ENCODE measurements at regions not wholly inside any gene's neighbourhood (a gene's known extent, or its start where the extent isn't known, plus 50 kb on each side); places are given as distances from the start of the nearest gene placed in this dataset.
A peak's percentile ranks its signal among the peaks of the same experiment; 100 is the strongest.
"Not testable (repeated sequence)": the region's sequence is repeated elsewhere in the genome, so short reads cannot be mapped to it uniquely, and the experiment has no call there.

GRCh38 chr21:35309316-35309715 lies 260.2 kb upstream of the RUNX1 start:
- DNase-seq (ENCODE audit: low read depth): no peak

GRCh38 chr21:35303085-35303484 lies 254.0 kb upstream of the RUNX1 start:
- peak; percentile 66 for DNase-seq (ENCODE audit: low read depth)

GRCh38 chr21:35298757-35299156 lies 249.7 kb upstream of the RUNX1 start:
- DNase-seq (ENCODE audit: low read depth): no peak

GRCh38 chr21:35297665-35298064 lies 248.6 kb upstream of the RUNX1 start:
- no peak for DNase-seq (ENCODE audit: low read depth)

- no peak for DNase-seq (ENCODE audit: low read depth)
Observed at GRCh38 chr21:35294231-35294898, 245.3 kb upstream of the RUNX1 start.

- DNase-seq (ENCODE audit: low read depth): no peak
Observed at GRCh38 chr21:35291973-35292627, 243.0 kb upstream of the RUNX1 start.

- DNase-seq (ENCODE audit: low read depth): no peak
Observed at GRCh38 chr21:35291034-35291433, 241.9 kb upstream of the RUNX1 start.

- DNase-seq (ENCODE audit: low read depth): no peak
Observed at GRCh38 chr21:35288238-35288637, 239.1 kb upstream of the RUNX1 start.

GRCh38 chr21:35284199-35284598 lies 235.1 kb upstream of the RUNX1 start:
- DNase-seq (ENCODE audit: low read depth): no peak

GRCh38 chr21:35282944-35283343 lies 233.8 kb upstream of the RUNX1 start:
- no peak for DNase-seq (ENCODE audit: low read depth)

GRCh38 chr21:35281956-35282355 lies 232.9 kb upstream of the RUNX1 start:
- DNase-seq (ENCODE audit: low read depth): no peak

GRCh38 chr21:35280231-35280630 lies 231.1 kb upstream of the RUNX1 start:
- DNase-seq (ENCODE audit: low read depth): no peak

GRCh38 chr21:35275776-35276175 lies 226.7 kb upstream of the RUNX1 start:
- DNase-seq (ENCODE audit: low read depth): no peak

- DNase-seq (ENCODE audit: low read depth): no peak
Observed at GRCh38 chr21:35274923-35275322, 225.8 kb upstream of the RUNX1 start.

GRCh38 chr21:35274090-35274489 lies 225.0 kb upstream of the RUNX1 start:
- DNase-seq (ENCODE audit: low read depth): no peak

- no peak for DNase-seq (ENCODE audit: low read depth)
Observed at GRCh38 chr21:35273333-35273732, 224.2 kb upstream of the RUNX1 start.

- DNase-seq (ENCODE audit: low read depth): not testable (repeated sequence)
Observed at GRCh38 chr21:35271344-35272118, 222.4 kb upstream of the RUNX1 start.

- DNase-seq (ENCODE audit: low read depth): no peak
Observed at GRCh38 chr21:35268817-35269216, 219.7 kb upstream of the RUNX1 start.

- no peak for DNase-seq (ENCODE audit: low read depth)
Observed at GRCh38 chr21:35268261-35268660, 219.2 kb upstream of the RUNX1 start.

GRCh38 chr21:35266546-35266945 lies 217.4 kb upstream of the RUNX1 start:
- no peak for DNase-seq (ENCODE audit: low read depth)

- DNase-seq (ENCODE audit: low read depth): no peak
Observed at GRCh38 chr21:35265170-35265877, 216.2 kb upstream of the RUNX1 start.

GRCh38 chr21:35259457-35259856 lies 210.4 kb upstream of the RUNX1 start:
- no peak for DNase-seq (ENCODE audit: low read depth)

- no peak for DNase-seq (ENCODE audit: low read depth)
Observed at GRCh38 chr21:35258521-35258920, 209.4 kb upstream of the RUNX1 start.
